ENCODE measurements at regions not wholly inside any gene's neighbourhood (a gene's known extent, or its start where the extent isn't known, plus 50 kb on each side); places are given as distances from the start of the nearest gene placed in this dataset.
"Not testable (repeated sequence)": the region's sequence is repeated elsewhere in the genome, so short reads cannot be mapped to it uniquely, and the experiment has no call there.

- POLR2A ChIA-PET, result no interaction called here
- CTCF ChIA-PET, result no interaction called here
Measured at GRCh38 chr13:54965881-54966280, 1937.3 kb downstream of the OLFM4 start.

- CTCF ChIA-PET, result no interaction called here
- POLR2A ChIA-PET, result no interaction called here
Measured at GRCh38 chr13:54972838-54973237, 1944.2 kb downstream of the OLFM4 start.

GRCh38 chr13:54975676-54976075, 1947.1 kb downstream of the OLFM4 start:
- CTCF ChIA-PET, result no interaction called here

GRCh38 chr13:54980651-54981050, 1952.0 kb downstream of the OLFM4 start:
- ChIA-PET POLR2A (no interaction called here), CTCF (no interaction called here)

More at GRCh38 chr13:54975676-54976075, 1947.1 kb downstream of the OLFM4 start:
- POLR2A ChIA-PET, result no interaction called here

GRCh38 chr13:54989418-54989817, 1960.8 kb downstream of the OLFM4 start:
- ChIA-PET POLR2A (no interaction called here), CTCF (no interaction called here)

GRCh38 chr13:54999399-54999907, 1970.8 kb downstream of the OLFM4 start:
- ChIA-PET POLR2A (no interaction called here), CTCF (no interaction called here)

GRCh38 chr13:55000043-55000442, 1971.4 kb downstream of the OLFM4 start:
- CTCF ChIA-PET, result no interaction called here
- POLR2A ChIA-PET, result no interaction called here

- POLR2A ChIA-PET, result no interaction called here
Measured at GRCh38 chr13:55000844-55001243, 1972.2 kb downstream of the OLFM4 start.

GRCh38 chr13:55001881-55002280, 1973.3 kb downstream of the OLFM4 start:
- POLR2A ChIA-PET, result no interaction called here
- CTCF ChIA-PET, result no interaction called here

More at GRCh38 chr13:55000844-55001243, 1972.2 kb downstream of the OLFM4 start:
- CTCF ChIA-PET, result no interaction called here

GRCh38 chr13:55007681-55008080, 1979.1 kb downstream of the OLFM4 start:
- CTCF ChIA-PET, result no interaction called here
- POLR2A ChIA-PET, result interaction anchor here (0.7 kb wide), 1 partner anchor 62 kb away, joined by 3 read pairs; no protein-coding TSS in a partner anchor

GRCh38 chr13:55013051-55013450, 1984.4 kb downstream of the OLFM4 start:
- POLR2A ChIA-PET, result no interaction called here
- CTCF ChIA-PET, result no interaction called here

GRCh38 chr13:55029280-55029679, 2000.7 kb downstream of the OLFM4 start:
- ChIA-PET POLR2A (no interaction called here), CTCF (no interaction called here)

- CTCF ChIA-PET, result no interaction called here
- POLR2A ChIA-PET, result no interaction called here
Measured at GRCh38 chr13:55038230-55038629, 2009.6 kb downstream of the OLFM4 start.

- CTCF ChIA-PET, result not testable (repeated sequence)
Measured at GRCh38 chr13:55053891-55054550, 2025.4 kb downstream of the OLFM4 start.

GRCh38 chr13:55055666-55056065, 2027.1 kb downstream of the OLFM4 start:
- POLR2A ChIA-PET, CTCF ChIA-PET: not testable (repeated sequence)

More at GRCh38 chr13:55053891-55054550, 2025.4 kb downstream of the OLFM4 start:
- POLR2A ChIA-PET, result not testable (repeated sequence)

GRCh38 chr13:55062662-55063061, 2034.0 kb downstream of the OLFM4 start:
- ChIA-PET CTCF (no interaction called here), POLR2A (no interaction called here)

GRCh38 chr13:55067946-55068345, 2039.3 kb downstream of the OLFM4 start:
- ChIA-PET CTCF (no interaction called here), POLR2A (no interaction called here)

- POLR2A ChIA-PET, result no interaction called here
- CTCF ChIA-PET, result no interaction called here
Measured at GRCh38 chr13:55069746-55070145, 2041.1 kb downstream of the OLFM4 start.

- POLR2A ChIA-PET, result no interaction called here
- CTCF ChIA-PET, result no interaction called here
Measured at GRCh38 chr13:55073000-55073399, 2044.4 kb downstream of the OLFM4 start.

- CTCF ChIA-PET, result no interaction called here
- POLR2A ChIA-PET, result no interaction called here
Measured at GRCh38 chr13:55084630-55085029, 2056.0 kb downstream of the OLFM4 start.

GRCh38 chr13:55087085-55087484, 2053.6 kb upstream of the PRR20A start:
- ChIA-PET POLR2A (no interaction called here), CTCF (no interaction called here)

- ChIA-PET POLR2A (no interaction called here), CTCF (no interaction called here)
Measured at GRCh38 chr13:55090612-55091011, 2050.1 kb upstream of the PRR20A start.
